Stimulated activated CD4-positive, alpha-beta T cell treated with anti-CD3 and anti-CD28 coated beads, Interleukin-1b, Interleukin-23, amount 100 ng/mL, for 24 hours (primary cell): ENCODE measurements at regions not wholly inside any gene's neighbourhood (a gene's known extent, or its start where the extent isn't known, plus 50 kb on each side); places are given as distances from the start of the nearest gene placed in this dataset.

ENCODE experiments used
- DNase-seq, 4 experiments: peaks; one replicate each; pipeline ENCODE4 v3.0.0-alpha.2; 2020; ENCODE audit warnings: low read depth in 4 of 4, low spot score in 1 of 4

GRCh38 chr17:53193044-53193443 lies 629.7 kb upstream of the KIF2B start:
- DNase-seq = no peak

GRCh38 chr17:53191878-53192277 lies 630.8 kb upstream of the KIF2B start:
- no peak for DNase-seq

- DNase-seq = no peak
Measured at GRCh38 chr17:53186001-53186400, 636.7 kb upstream of the KIF2B start.

- no peak for DNase-seq
Measured at GRCh38 chr17:53176629-53177028, 646.1 kb upstream of the KIF2B start.

GRCh38 chr17:53168413-53168812 lies 654.3 kb upstream of the KIF2B start:
- DNase-seq = no peak

- DNase-seq = no peak
Measured at GRCh38 chr17:53166731-53167130, 656.0 kb upstream of the KIF2B start.

- no peak for DNase-seq
Measured at GRCh38 chr17:53150101-53150698, 672.5 kb upstream of the KIF2B start.

- DNase-seq = no peak
Measured at GRCh38 chr17:53149316-53149715, 673.4 kb upstream of the KIF2B start.

- DNase-seq = no peak
Measured at GRCh38 chr17:53148058-53148457, 674.7 kb upstream of the KIF2B start.

- DNase-seq = no peak
Measured at GRCh38 chr17:53142890-53143289, 679.8 kb upstream of the KIF2B start.

- DNase-seq = no peak
Measured at GRCh38 chr17:53141731-53142130, 681.0 kb upstream of the KIF2B start.

- no peak for DNase-seq
Measured at GRCh38 chr17:53141280-53141679, 681.4 kb upstream of the KIF2B start.

- DNase-seq = no peak
Measured at GRCh38 chr17:53137869-53138268, 684.9 kb upstream of the KIF2B start.

GRCh38 chr17:53135969-53136368 lies 686.8 kb upstream of the KIF2B start:
- DNase-seq = no peak

- no peak for DNase-seq
Measured at GRCh38 chr17:53134548-53134947, 688.2 kb upstream of the KIF2B start.

GRCh38 chr17:53133876-53134275 lies 688.9 kb upstream of the KIF2B start:
- no peak for DNase-seq

GRCh38 chr17:53129863-53130262 lies 692.9 kb upstream of the KIF2B start:
- no peak for DNase-seq

GRCh38 chr17:53127331-53127730 lies 695.4 kb upstream of the KIF2B start:
- no peak for DNase-seq

- no peak for DNase-seq
Measured at GRCh38 chr17:53122966-53123365, 699.8 kb upstream of the KIF2B start.

GRCh38 chr17:53119773-53120172 lies 703.0 kb upstream of the KIF2B start:
- no peak for DNase-seq

GRCh38 chr17:53118948-53119347 lies 703.8 kb upstream of the KIF2B start:
- DNase-seq = no peak

- no peak for DNase-seq
Measured at GRCh38 chr17:53106886-53107285, 715.8 kb upstream of the KIF2B start.

GRCh38 chr17:53101706-53102105 lies 721.0 kb upstream of the KIF2B start:
- DNase-seq = no peak

GRCh38 chr17:53100126-53100525 lies 722.6 kb upstream of the KIF2B start:
- DNase-seq = no peak
